GM21576 (cell line): ENCODE measurements at regions not wholly inside any gene's neighbourhood (a gene's known extent, or its start where the extent isn't known, plus 50 kb on each side); places are given as distances from the start of the nearest gene placed in this dataset.
"Not testable (repeated sequence)": the region's sequence is repeated elsewhere in the genome, so short reads cannot be mapped to it uniquely, and the experiment has no call there.

Source experiments
- ATAC-seq: cut with Tn5 transposase; IDR thresholded peaks from one replicate; pipeline ENCODE4 v1.9.1; 2021; ENCODE audit warnings: mild to moderate bottlenecking, moderate library complexity; ENCODE audit not compliant: unreplicated experiment

GRCh38 chr6:131336596-131336995 is 201.3 kb downstream of the AKAP7 start:
- no peak for ATAC-seq

GRCh38 chr6:131346896-131347295 is 211.6 kb downstream of the AKAP7 start:
- not testable (repeated sequence) for ATAC-seq

- no peak for ATAC-seq
Observed at GRCh38 chr6:131348572-131348971, 213.3 kb downstream of the AKAP7 start.

GRCh38 chr6:131349199-131349598 is 213.9 kb downstream of the AKAP7 start:
- ATAC-seq: no peak

GRCh38 chr6:131353106-131353505 is 217.8 kb downstream of the AKAP7 start:
- ATAC-seq: no peak

GRCh38 chr6:131353876-131354275 is 218.6 kb downstream of the AKAP7 start:
- no peak for ATAC-seq

- ATAC-seq: no peak
Observed at GRCh38 chr6:131354356-131354755, 218.7 kb upstream of the ARG1 start.

- ATAC-seq: no peak
Observed at GRCh38 chr6:131356161-131356560, 216.9 kb upstream of the ARG1 start.

- ATAC-seq: no peak
Observed at GRCh38 chr6:131357501-131357900, 215.5 kb upstream of the ARG1 start.

- ATAC-seq: no peak
Observed at GRCh38 chr6:131362070-131362469, 211.0 kb upstream of the ARG1 start.

GRCh38 chr6:131362696-131363095 is 210.3 kb upstream of the ARG1 start:
- ATAC-seq: no peak

- no peak for ATAC-seq
Observed at GRCh38 chr6:131363947-131364834, 208.8 kb upstream of the ARG1 start.

GRCh38 chr6:131366223-131366622 is 206.8 kb upstream of the ARG1 start:
- ATAC-seq: no peak

GRCh38 chr6:131367206-131367873 is 205.7 kb upstream of the ARG1 start:
- ATAC-seq: no peak

GRCh38 chr6:131368198-131368911 is 204.7 kb upstream of the ARG1 start:
- peak; percentile 86 for ATAC-seq

GRCh38 chr6:131372535-131372934 is 200.5 kb upstream of the ARG1 start:
- no peak for ATAC-seq

GRCh38 chr6:131377112-131377705 is 195.8 kb upstream of the ARG1 start:
- ATAC-seq: no peak

- ATAC-seq: no peak
Observed at GRCh38 chr6:131378874-131379273, 194.2 kb upstream of the ARG1 start.

- no peak for ATAC-seq
Observed at GRCh38 chr6:131379948-131380347, 193.1 kb upstream of the ARG1 start.

GRCh38 chr6:131381052-131381708 is 191.8 kb upstream of the ARG1 start:
- ATAC-seq: no peak

GRCh38 chr6:131381709-131382093 is 191.3 kb upstream of the ARG1 start:
- ATAC-seq: no peak
